GM19468 (cell line): ENCODE measurements at regions not wholly inside any gene's neighbourhood (a gene's known extent, or its start where the extent isn't known, plus 50 kb on each side); places are given as distances from the start of the nearest gene placed in this dataset.

Experiments
- ATAC-seq: cut with Tn5 transposase; IDR thresholded peaks from one replicate; pipeline ENCODE4 v1.9.1; 2021; ENCODE audit warnings: mild to moderate bottlenecking, moderate library complexity, moderate number of reproducible peaks; ENCODE audit not compliant: unreplicated experiment; ENCODE audit errors: extremely low read depth

GRCh38 chr3:41002104-41002503, 197.2 kb upstream of the CTNNB1 start:
- no peak for ATAC-seq

- ATAC-seq, result no peak
Observed at GRCh38 chr3:41007399-41007798, 191.9 kb upstream of the CTNNB1 start.

GRCh38 chr3:41011854-41012253, 187.5 kb upstream of the CTNNB1 start:
- ATAC-seq, result no peak

- ATAC-seq, result no peak
Observed at GRCh38 chr3:41018855-41019254, 180.4 kb upstream of the CTNNB1 start.

GRCh38 chr3:41024031-41024836, 175.1 kb upstream of the CTNNB1 start:
- ATAC-seq, result no peak

GRCh38 chr3:41026394-41027177, 172.7 kb upstream of the CTNNB1 start:
- no peak for ATAC-seq

GRCh38 chr3:41029356-41029755, 169.9 kb upstream of the CTNNB1 start:
- no peak for ATAC-seq

- no peak for ATAC-seq
Observed at GRCh38 chr3:41030220-41030619, 169.1 kb upstream of the CTNNB1 start.

GRCh38 chr3:41031401-41031800, 167.9 kb upstream of the CTNNB1 start:
- ATAC-seq, result no peak

- no peak for ATAC-seq
Observed at GRCh38 chr3:41033956-41034519, 165.3 kb upstream of the CTNNB1 start.

- no peak for ATAC-seq
Observed at GRCh38 chr3:41035456-41036022, 163.8 kb upstream of the CTNNB1 start.

- no peak for ATAC-seq
Observed at GRCh38 chr3:41037651-41038334, 161.5 kb upstream of the CTNNB1 start.

- no peak for ATAC-seq
Observed at GRCh38 chr3:41040256-41040655, 159.0 kb upstream of the CTNNB1 start.

GRCh38 chr3:41041462-41041861, 157.8 kb upstream of the CTNNB1 start:
- ATAC-seq, result no peak

- ATAC-seq, result no peak
Observed at GRCh38 chr3:41041899-41042298, 157.4 kb upstream of the CTNNB1 start.

GRCh38 chr3:41044523-41044922, 154.8 kb upstream of the CTNNB1 start:
- no peak for ATAC-seq

- no peak for ATAC-seq
Observed at GRCh38 chr3:41045491-41045890, 153.8 kb upstream of the CTNNB1 start.

- no peak for ATAC-seq
Observed at GRCh38 chr3:41050144-41050543, 149.2 kb upstream of the CTNNB1 start.

- no peak for ATAC-seq
Observed at GRCh38 chr3:41053220-41053619, 146.1 kb upstream of the CTNNB1 start.

- no peak for ATAC-seq
Observed at GRCh38 chr3:41060106-41060505, 139.2 kb upstream of the CTNNB1 start.
